ENCODE measurements at regions not wholly inside any gene's neighbourhood (a gene's known extent, or its start where the extent isn't known, plus 50 kb on each side); places are given as distances from the start of the nearest gene placed in this dataset.

- Histone ChIP-seq H4K20me1 (ENCODE audit: control insufficient read depth, extremely low read depth, insufficient read depth, low read length) (no peaks in the 10 kb centered on the region), H3K4me1 (ENCODE audit: control insufficient read depth, extremely low read depth, insufficient read depth, low read length) (no peaks in the 10 kb centered on the region), H3K36me3 (ENCODE audit: control insufficient read depth, insufficient read depth, low read length) (no peaks in the 10 kb centered on the region), H3K79me2 (ENCODE audit: control insufficient read depth, insufficient read depth, low read length) (no peaks in the 10 kb centered on the region), H3K9me3 (ENCODE audit: control insufficient read depth, insufficient read depth, low read depth, low read length) (no peaks in the 10 kb centered on the region), H2AFZ (ENCODE audit: low read length) (no peak overlapping the region), H3K27me3 (ENCODE audit: control insufficient read depth, insufficient read depth, low read length) (no peaks in the 10 kb centered on the region), H3K4me3 (replicated peaks in 1 of 4; ENCODE audit: control extremely low read depth in 1 of 4, insufficient read depth in 1 of 4, low read depth in 3 of 4, low read length in 4 of 4) (no peak overlapping the region), H3K4me2 (ENCODE audit: extremely low read depth, insufficient read depth, low read length) (no peak overlapping the region), H3K9ac (ENCODE audit: insufficient read depth, low read length) (no peak overlapping the region), H3K27ac (ENCODE audit: insufficient read depth, low read length) (no peak overlapping the region)
- no peak for DNase-seq (ENCODE audit: low read depth in 2 of 2)
- TF ChIP-seq EZH2 (IDR thresholded peaks at IDR 0.05; ENCODE audit: low read length, missing control alignments) (no peak), CTCF (conservative IDR thresholded peaks at IDR 0.05 in 1 of 2, IDR thresholded peaks at IDR 0.05 in 1 of 2; ENCODE audit: low read depth in 1 of 2, low read length in 2 of 2) (no peak)
Measured at GRCh38 chr10:23604613-23605012, 165.7 kb downstream of the OTUD1 start.

- Histone ChIP-seq H4K20me1 (ENCODE audit: control insufficient read depth, extremely low read depth, insufficient read depth, low read length) (no peaks in the 10 kb centered on the region), H3K4me1 (ENCODE audit: control insufficient read depth, extremely low read depth, insufficient read depth, low read length) (no peaks in the 10 kb centered on the region), H3K27ac (ENCODE audit: insufficient read depth, low read length) (no peak overlapping the region), H3K9me3 (ENCODE audit: control insufficient read depth, insufficient read depth, low read depth, low read length) (no peaks in the 10 kb centered on the region), H3K27me3 (ENCODE audit: control insufficient read depth, insufficient read depth, low read length) (no peaks in the 10 kb centered on the region), H3K36me3 (ENCODE audit: control insufficient read depth, insufficient read depth, low read length) (no peaks in the 10 kb centered on the region), H3K79me2 (ENCODE audit: control insufficient read depth, insufficient read depth, low read length) (no peaks in the 10 kb centered on the region), H3K4me3 (replicated peaks in 1 of 4; ENCODE audit: control extremely low read depth in 1 of 4, insufficient read depth in 1 of 4, low read depth in 3 of 4, low read length in 4 of 4) (no peak overlapping the region), H3K9ac (ENCODE audit: insufficient read depth, low read length) (no peak overlapping the region), H3K4me2 (ENCODE audit: extremely low read depth, insufficient read depth, low read length) (no peak overlapping the region), H2AFZ (ENCODE audit: low read length) (no peak overlapping the region)
- no peak for DNase-seq (ENCODE audit: low read depth in 2 of 2)
- TF ChIP-seq EZH2 (IDR thresholded peaks at IDR 0.05; ENCODE audit: low read length, missing control alignments) (no peak), CTCF (conservative IDR thresholded peaks at IDR 0.05 in 1 of 2, IDR thresholded peaks at IDR 0.05 in 1 of 2; ENCODE audit: low read depth in 1 of 2, low read length in 2 of 2) (no peak)
Measured at GRCh38 chr10:23606456-23606855, 167.6 kb downstream of the OTUD1 start.

GRCh38 chr10:23608926-23609325, 170.1 kb downstream of the OTUD1 start:
- Histone ChIP-seq H3K9ac (ENCODE audit: insufficient read depth, low read length) (no peak overlapping the region), H2AFZ (ENCODE audit: low read length) (no peak overlapping the region), H3K4me3 (replicated peaks in 1 of 4; ENCODE audit: control extremely low read depth in 1 of 4, insufficient read depth in 1 of 4, low read depth in 3 of 4, low read length in 4 of 4) (no peak overlapping the region), H3K4me1 (ENCODE audit: control insufficient read depth, extremely low read depth, insufficient read depth, low read length) (no peaks in the 10 kb centered on the region), H3K79me2 (ENCODE audit: control insufficient read depth, insufficient read depth, low read length) (no peaks in the 10 kb centered on the region), H3K27me3 (ENCODE audit: control insufficient read depth, insufficient read depth, low read length) (no peaks in the 10 kb centered on the region), H3K36me3 (ENCODE audit: control insufficient read depth, insufficient read depth, low read length) (no peaks in the 10 kb centered on the region), H3K27ac (ENCODE audit: insufficient read depth, low read length) (no peak overlapping the region), H3K4me2 (ENCODE audit: extremely low read depth, insufficient read depth, low read length) (no peak overlapping the region), H4K20me1 (ENCODE audit: control insufficient read depth, extremely low read depth, insufficient read depth, low read length) (no peaks in the 10 kb centered on the region), H3K9me3 (ENCODE audit: control insufficient read depth, insufficient read depth, low read depth, low read length) (no peaks in the 10 kb centered on the region)
- DNase-seq (ENCODE audit: low read depth in 2 of 2): no peak
- no peak for TF ChIP-seq EZH2 (IDR thresholded peaks at IDR 0.05; ENCODE audit: low read length, missing control alignments)
- TF ChIP-seq CTCF (conservative IDR thresholded peaks at IDR 0.05 in 1 of 2, IDR thresholded peaks at IDR 0.05 in 1 of 2; ENCODE audit: low read depth in 1 of 2, low read length in 2 of 2): no peak
